Neural progenitor cell (in vitro differentiated cells): ENCODE measurements at regions not wholly inside any gene's neighbourhood (a gene's known extent, or its start where the extent isn't known, plus 50 kb on each side); places are given as distances from the start of the nearest gene placed in this dataset.

ENCODE experiments used
- EZH2phosphoT487 ChIP-seq: fragments of 200-600 bp; sonication (generic); IDR thresholded peaks from 2 replicates; pipeline ENCODE4 v1.6.1; 2017; ENCODE audit warnings: antibody characterized with exemption
- TF ChIP-seq, protein P1 (sequence below): fragments of 200-600 bp; sonication (generic); IDR thresholded peaks from 2 replicates; pipeline ENCODE4 v1.5.1; 2017; ENCODE audit warnings: antibody characterized with exemption, mild to moderate bottlenecking

DNA sequence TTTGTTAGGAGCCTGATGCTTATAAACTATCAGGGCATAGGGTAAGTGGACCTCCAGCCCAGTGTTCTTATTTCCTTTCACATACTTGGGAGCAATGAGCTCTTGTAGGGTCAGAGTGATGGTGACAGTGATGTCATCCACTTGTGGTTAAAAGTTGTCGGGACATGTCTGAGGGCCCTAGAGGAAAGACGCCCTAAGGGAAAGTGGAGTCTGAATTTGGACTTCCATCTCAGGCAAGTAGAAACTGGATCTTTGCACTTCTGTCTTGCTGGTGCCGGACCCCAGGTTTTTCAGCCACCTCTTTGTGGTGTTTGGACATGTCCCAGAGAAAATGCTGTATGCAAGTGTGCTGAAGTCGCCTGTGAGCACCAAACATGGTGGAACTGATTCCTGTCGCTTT, 900.5 kb downstream of the C6orf118 start:
- TF ChIP-seq, protein P1, sequence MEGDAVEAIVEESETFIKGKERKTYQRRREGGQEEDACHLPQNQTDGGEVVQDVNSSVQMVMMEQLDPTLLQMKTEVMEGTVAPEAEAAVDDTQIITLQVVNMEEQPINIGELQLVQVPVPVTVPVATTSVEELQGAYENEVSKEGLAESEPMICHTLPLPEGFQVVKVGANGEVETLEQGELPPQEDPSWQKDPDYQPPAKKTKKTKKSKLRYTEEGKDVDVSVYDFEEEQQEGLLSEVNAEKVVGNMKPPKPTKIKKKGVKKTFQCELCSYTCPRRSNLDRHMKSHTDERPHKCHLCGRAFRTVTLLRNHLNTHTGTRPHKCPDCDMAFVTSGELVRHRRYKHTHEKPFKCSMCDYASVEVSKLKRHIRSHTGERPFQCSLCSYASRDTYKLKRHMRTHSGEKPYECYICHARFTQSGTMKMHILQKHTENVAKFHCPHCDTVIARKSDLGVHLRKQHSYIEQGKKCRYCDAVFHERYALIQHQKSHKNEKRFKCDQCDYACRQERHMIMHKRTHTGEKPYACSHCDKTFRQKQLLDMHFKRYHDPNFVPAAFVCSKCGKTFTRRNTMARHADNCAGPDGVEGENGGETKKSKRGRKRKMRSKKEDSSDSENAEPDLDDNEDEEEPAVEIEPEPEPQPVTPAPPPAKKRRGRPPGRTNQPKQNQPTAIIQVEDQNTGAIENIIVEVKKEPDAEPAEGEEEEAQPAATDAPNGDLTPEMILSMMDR, result no peak
- no peak for TF ChIP-seq EZH2phosphoT487
